ENCODE measurements at regions not wholly inside any gene's neighbourhood (a gene's known extent, or its start where the extent isn't known, plus 50 kb on each side); places are given as distances from the start of the nearest gene placed in this dataset.

- TF ChIP-seq CTCF (IDR thresholded peaks at IDR 0.05; ENCODE audit: low read depth, low read length, poor library complexity, severe bottlenecking) (no peak), EZH2phosphoT487 (IDR thresholded peaks at IDR 0.05; ENCODE audit: borderline replicate concordance, low read length) (no peak)
Observed at GRCh38 chr2:30096451-30096850, 50.4 kb upstream of the YPEL5 start.

Data from DOHH2 (cell line).